GM21515 (cell line): ENCODE measurements at regions not wholly inside any gene's neighbourhood (a gene's known extent, or its start where the extent isn't known, plus 50 kb on each side); places are given as distances from the start of the nearest gene placed in this dataset.

Experiments used
- ATAC-seq: cut with Tn5 transposase; IDR thresholded peaks from one replicate; pipeline ENCODE4 v1.9.1; 2021; ENCODE audit not compliant: unreplicated experiment

DNA sequence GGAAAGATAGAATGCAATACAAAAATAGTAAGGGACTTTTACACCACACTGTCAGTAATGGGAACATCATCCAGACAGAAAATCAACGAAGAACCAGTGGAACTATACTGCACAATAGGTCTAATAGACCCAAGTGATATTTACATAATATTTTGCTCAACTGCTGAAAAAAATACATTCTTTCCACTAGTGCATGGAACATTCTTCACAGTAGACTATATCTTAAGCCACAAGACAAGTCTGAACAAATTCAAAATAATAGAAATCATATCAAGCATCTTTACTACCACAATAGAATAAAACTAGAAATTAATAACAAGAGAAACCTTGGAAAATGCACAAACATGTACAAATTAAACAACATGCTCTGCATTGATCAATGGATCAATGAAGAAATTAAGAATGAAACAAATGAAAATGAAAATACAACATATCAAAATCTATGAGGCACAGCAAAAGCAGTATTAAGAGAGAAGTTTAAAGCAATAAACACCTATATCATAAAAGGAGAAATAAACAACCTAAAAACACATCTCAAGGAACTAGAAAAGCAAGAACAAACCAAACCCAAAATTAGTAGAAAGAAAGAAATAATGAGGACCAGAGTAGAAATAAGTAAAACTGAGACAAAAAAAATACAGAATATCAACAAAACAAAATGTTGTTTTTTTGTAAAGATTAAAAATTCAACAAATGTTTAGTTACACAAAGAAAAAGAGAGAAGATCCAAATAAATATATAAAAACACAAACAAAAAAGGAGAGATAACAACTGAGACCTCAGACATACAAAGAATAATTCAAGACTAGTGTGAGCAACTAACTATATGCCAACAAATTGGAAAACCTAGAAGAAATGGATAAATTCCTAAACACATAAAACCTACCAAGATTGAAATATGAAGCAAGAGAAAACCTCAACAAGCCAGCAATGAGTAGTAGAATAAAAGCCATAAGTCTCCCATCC lies 51.5 kb upstream of the ANTXR2 start:
- no peak for ATAC-seq
